DOHH2 (cell line): ENCODE measurements at regions not wholly inside any gene's neighbourhood (a gene's known extent, or its start where the extent isn't known, plus 50 kb on each side); places are given as distances from the start of the nearest gene placed in this dataset.

ENCODE experiments used
- H3F3A ChIP-seq: fragments of 200-600 bp; sonication (generic), shearing (Covaris generic); 2 replicates; pipeline ENCODE4 v1.6.0; 2016; ENCODE audit warnings: antibody characterized with exemption, mild to moderate bottlenecking; ENCODE audit not compliant: control insufficient read depth, insufficient read depth
- H3K27ac ChIP-seq: fragments of 200-600 bp; sonication (generic); 2 replicates; pipeline ENCODE4 v1.5.1; 2014; ENCODE audit warnings: low read depth, mild to moderate bottlenecking, low read length, moderate library complexity
- H3K27me3 ChIP-seq: fragments of 200-600 bp; sonication (generic); 2 replicates; pipeline ENCODE4 v1.6.1; 2014; ENCODE audit warnings: mild to moderate bottlenecking, low read length, mixed read lengths; ENCODE audit not compliant: control insufficient read depth
- H3K36me3 ChIP-seq: fragments of 200-600 bp; sonication (generic); 2 replicates; pipeline ENCODE4 v1.6.1; 2014; ENCODE audit warnings: mild to moderate bottlenecking, low read length, moderate library complexity, mixed read lengths; ENCODE audit not compliant: control insufficient read depth
- H3K4me1 ChIP-seq: fragments of 200-600 bp; sonication (generic); 2 replicates; pipeline ENCODE4 v1.6.1; 2014; ENCODE audit warnings: mild to moderate bottlenecking, low read length, mixed read lengths; ENCODE audit not compliant: control insufficient read depth
- H3K4me2 ChIP-seq: fragments of 200-600 bp; sonication (generic); 2 replicates; pipeline ENCODE4 v1.6.0; 2014; ENCODE audit warnings: mild to moderate bottlenecking, low read length, moderate library complexity
- H3K4me3 ChIP-seq: fragments of 200-600 bp; sonication (generic); 2 replicates; pipeline ENCODE4 v1.5.1; 2014; ENCODE audit warnings: mild to moderate bottlenecking, low read length, mixed read lengths
- H3K79me2 ChIP-seq: fragments of 200-600 bp; sonication (generic); 2 replicates; pipeline ENCODE4 v1.6.1; 2014; ENCODE audit warnings: mild to moderate bottlenecking, low read length, mixed read lengths; ENCODE audit not compliant: control insufficient read depth
- H3K9me2 ChIP-seq: fragments of 200-600 bp; sonication (generic); replicated peaks from 2 replicates; pipeline ENCODE4 v1.6.1; 2014; ENCODE audit warnings: mild to moderate bottlenecking, low read length, mixed read lengths; ENCODE audit not compliant: control insufficient read depth
- H3K9me3 ChIP-seq: fragments of 200-600 bp; sonication (generic); 2 replicates; pipeline ENCODE4 v1.6.1; 2014; ENCODE audit warnings: antibody characterized with exemption, low read length, mixed read lengths; ENCODE audit not compliant: control insufficient read depth, insufficient read depth
- H4K20me1 ChIP-seq: fragments of 200-600 bp; sonication (generic); 2 replicates; pipeline ENCODE4 v1.6.0; 2014; ENCODE audit warnings: low read depth, mild to moderate bottlenecking, antibody characterized with exemption, low read length, moderate library complexity; ENCODE audit not compliant: control insufficient read depth, insufficient read depth
- CTCF ChIP-seq: fragments of 200-600 bp; sonication (generic); IDR thresholded peaks from one replicate; pipeline ENCODE4 v1.5.1; 2014; ENCODE audit warnings: antibody characterized with exemption, mild to moderate bottlenecking, low read depth, low read length; ENCODE audit not compliant: poor library complexity, severe bottlenecking
- EZH2phosphoT487 ChIP-seq: fragments of 200-600 bp; sonication (generic); IDR thresholded peaks from 2 replicates; pipeline ENCODE4 v1.6.1; 2017; ENCODE audit warnings: borderline replicate concordance, mild to moderate bottlenecking, antibody characterized with exemption, low read length, moderate library complexity, mixed read lengths

GRCh38 chrX:138408101-138408500 lies 303.4 kb downstream of the FGF13 start:
- no peaks in the 10 kb centered on the region for H3K9me3 ChIP-seq
- no peak overlapping the region for H3K27ac ChIP-seq
- H3K4me2 ChIP-seq, result no peak overlapping the region
- no peak for TF ChIP-seq EZH2phosphoT487
- TF ChIP-seq CTCF, result no peak
- H3K36me3 ChIP-seq, result no peaks in the 10 kb centered on the region
- no peaks in the 10 kb centered on the region for H3F3A ChIP-seq
- H3K9me2 ChIP-seq, result no peaks in the 10 kb centered on the region
- H3K27me3 ChIP-seq, result no peaks in the 10 kb centered on the region
- no peaks in the 10 kb centered on the region for H3K79me2 ChIP-seq
- no peaks in the 10 kb centered on the region for H3K4me1 ChIP-seq
- H3K4me3 ChIP-seq, result no peak overlapping the region
- H4K20me1 ChIP-seq, result no peaks in the 10 kb centered on the region

GRCh38 chrX:138411048-138411447 lies 300.5 kb downstream of the FGF13 start:
- Histone ChIP-seq H3K9me2 (no peaks in the 10 kb centered on the region), H3K4me2 (no peak overlapping the region), H3K36me3 (no peaks in the 10 kb centered on the region), H3K79me2 (no peaks in the 10 kb centered on the region), H3K4me1 (no peaks in the 10 kb centered on the region), H3K27me3 (no peaks in the 10 kb centered on the region), H3K4me3 (no peak overlapping the region), H3F3A (no peaks in the 10 kb centered on the region), H4K20me1 (no peaks in the 10 kb centered on the region), H3K27ac (no peak overlapping the region), H3K9me3 (no peaks in the 10 kb centered on the region)
- TF ChIP-seq CTCF (no peak), EZH2phosphoT487 (no peak)
